Mesendoderm (in vitro differentiated cells): ENCODE measurements at regions not wholly inside any gene's neighbourhood (a gene's known extent, or its start where the extent isn't known, plus 50 kb on each side); places are given as distances from the start of the nearest gene placed in this dataset. TPM values are rescaled to one million over a fixed set of nuclear protein-coding genes. Genes with fewer than 3 reads are reported as not detected.

ENCODE experiments used
- DNase-seq: peaks from one replicate; pipeline ENCODE4 v3.0.0; 2013
- H2AK5ac ChIP-seq: 2 replicates; pipeline ENCODE4 v1.6.1; 2013; ENCODE audit warnings: low read length, inconsistent platforms
- H2BK120ac ChIP-seq: 2 replicates; pipeline ENCODE4 v1.6.1; 2013; ENCODE audit warnings: low read depth, mild to moderate bottlenecking, low read length, moderate library complexity, mixed read lengths
- H2BK15ac ChIP-seq: replicated peaks from 2 replicates; pipeline ENCODE4 v1.6.1; 2013; ENCODE audit warnings: low read depth, mild to moderate bottlenecking, moderate library complexity
- H2BK5ac ChIP-seq: 2 replicates; pipeline ENCODE4 v1.6.1; 2013; ENCODE audit warnings: low read length, inconsistent platforms
- H3K18ac ChIP-seq: 2 replicates; pipeline ENCODE4 v1.6.1; 2013; ENCODE audit warnings: mild to moderate bottlenecking, low read length, mixed read lengths
- H3K23ac ChIP-seq: one replicate; pipeline ENCODE4 v1.6.1; 2013; ENCODE audit warnings: low read length
- H3K27ac ChIP-seq: 2 replicates; pipeline ENCODE4 v1.5.1; 2013; ENCODE audit warnings: low read depth, mild to moderate bottlenecking, inconsistent platforms, low read length, moderate library complexity
- H3K27me3 ChIP-seq: 2 replicates; pipeline ENCODE4 v1.6.1; 2013; ENCODE audit warnings: low read length, control low read depth, mild to moderate bottlenecking, inconsistent platforms; ENCODE audit not compliant: insufficient read depth, poor library complexity
- H3K36me3 ChIP-seq: 2 replicates; pipeline ENCODE4 v1.6.1; 2013; ENCODE audit warnings: low read length, inconsistent platforms; ENCODE audit not compliant: control insufficient read depth, insufficient read depth
- H3K4ac ChIP-seq: one replicate; pipeline ENCODE4 v1.6.1; 2013; ENCODE audit warnings: low read depth, mild to moderate bottlenecking, low read length, moderate library complexity
- H3K4me1 ChIP-seq: 2 replicates; pipeline ENCODE4 v1.6.1; 2013; ENCODE audit warnings: low read depth, low read length, inconsistent platforms; ENCODE audit not compliant: control insufficient read depth
- H3K4me2 ChIP-seq: 2 replicates; pipeline ENCODE4 v1.6.1; 2013; ENCODE audit warnings: low read length
- H3K4me3 ChIP-seq: 2 replicates; pipeline ENCODE4 v1.5.1; 2013; ENCODE audit warnings: mild to moderate bottlenecking, low read length
- H3K56ac ChIP-seq: one replicate; pipeline ENCODE4 v1.6.1; 2013; ENCODE audit warnings: low read length
- H3K79me1 ChIP-seq: 2 replicates; pipeline ENCODE4 v1.6.1; 2013; ENCODE audit warnings: low read length, inconsistent platforms
- H3K79me2 ChIP-seq: 2 replicates; pipeline ENCODE4 v1.6.1; 2013; ENCODE audit warnings: mild to moderate bottlenecking, low read length; ENCODE audit not compliant: control insufficient read depth, insufficient read depth
- H3K9ac ChIP-seq: 2 replicates; pipeline ENCODE4 v1.6.1; 2013; ENCODE audit warnings: low read length, inconsistent platforms
- H4K5ac ChIP-seq: one replicate; pipeline ENCODE4 v1.6.1; 2013; ENCODE audit warnings: low read length
- H4K8ac ChIP-seq: one replicate; pipeline ENCODE4 v1.6.1; 2013; ENCODE audit warnings: low read depth, mild to moderate bottlenecking, control low read depth, low read length, moderate library complexity
- WGBS: extraction: QIAGEN DNeasy Blood & Tissue Kit; methylation state at CpG from one replicate; pipeline ENCODE4 v1.1.7; 2013; ENCODE audit warnings: low lambda C conversion rate, missing lambda C conversion rate; ENCODE audit not compliant: insufficient coverage; ENCODE audit errors: extremely low coverage; 5-methylcytosine and 5-hydroxymethylcytosine counted together
- small RNA-seq: library from polyadenylated mRNA; stranded (forward); fragments of <200 nt; extraction: miRNeasy Mini kit (QIAGEN cat#:217004); gene quantifications from one replicate; pipeline ENCODE3, GENCODE V24; 2013; ENCODE audit not compliant: insufficient read depth

GRCh38 chr13:60627071-60627686 is 230.2 kb downstream of the TDRD3 start:
- no peak overlapping the region for H3K4me2 ChIP-seq

More at GRCh38 chr13:60627071-60627686, 230.2 kb downstream of the TDRD3 start:
- Histone ChIP-seq H3K4me1 (no peaks in the 10 kb centered on the region), H3K4ac (peak overlapping the region; percentile 16), H3K4me3 (no peak overlapping the region), H3K56ac (no peak overlapping the region), H3K27ac (no peak overlapping the region), H4K8ac (no peak overlapping the region), H4K5ac (no peak overlapping the region), H2AK5ac (no peak overlapping the region), H2BK120ac (no peak overlapping the region), H2BK15ac (no peak overlapping the region), H3K79me2 (no peaks in the 10 kb centered on the region), H2BK5ac (no peak overlapping the region), H3K18ac (no peak overlapping the region), H3K79me1 (no peaks in the 10 kb centered on the region), H3K36me3 (no peaks in the 10 kb centered on the region), H3K9ac (no peak overlapping the region), H3K27me3 (no peaks in the 10 kb centered on the region), H3K23ac (no peak overlapping the region)
- WGBS = no CpG with 5 or more reads among the region's 8 CpGs
- peak; percentile 70 for DNase-seq

Small RNA genes lying in the stretch of these regions (small RNA-seq; reads per million reads assigned to genes)
- gene MIR3169 (not detected), gene RNY3P5 (not detected)
